ENCODE measurements at regions not wholly inside any gene's neighbourhood (a gene's known extent, or its start where the extent isn't known, plus 50 kb on each side); places are given as distances from the start of the nearest gene placed in this dataset.

GRCh38 chr11:127677660-127678425 lies 677.3 kb upstream of the KIRREL3 start:
- TF ChIP-seq CTCF (conservative IDR thresholded peaks at IDR 0.05; ENCODE audit: low read length) (no peak), EZH2phosphoT487 (IDR thresholded peaks at IDR 0.05; ENCODE audit: borderline replicate concordance) (no peak)
